H1 (cell line): ENCODE measurements at regions not wholly inside any gene's neighbourhood (a gene's known extent, or its start where the extent isn't known, plus 50 kb on each side); places are given as distances from the start of the nearest gene placed in this dataset.

ENCODE experiments used
- CTCF ChIA-PET: fragments of 300-600 bp; sonication (Branson Sonifier 250); formaldehyde crosslinking; loops from one replicate; lab custom pipeline; 2021; ENCODE audit not compliant: partially characterized antibody; lab: Charles Lee
- POLR2A ChIA-PET: fragments of 300-600 bp; sonication (Branson Sonifier 250); formaldehyde crosslinking; loops from one replicate; lab custom pipeline; 2021; ENCODE audit warnings: inconsistent platforms; ENCODE audit not compliant: partially characterized antibody; lab: Charles Lee
- DNase-seq, 2 experiments: peaks; one replicate each; pipeline versions ENCODE4 v3.0.0 to v3.0.0-alpha.2; 2010 to 2022; ENCODE audit warnings: low spot score in 2 of 2, low read depth in 1 of 2, mixed read lengths in 1 of 2
- FAIRE-seq: peaks from 2 replicates; lab custom pipeline; 2011; peaks lifted over from hg19 to GRCh38; lab: Jason Lieb, UNC
- H2AFZ ChIP-seq: 2 replicates; pipeline ENCODE4 v1.8.1; 2012; ENCODE audit warnings: low read length, inconsistent platforms
- H2AK5ac ChIP-seq: 2 replicates; pipeline ENCODE4 v1.6.1; 2013; ENCODE audit warnings: low read depth, low read length
- H2BK120ac ChIP-seq: replicated peaks from 2 replicates; pipeline ENCODE3; 2013; ENCODE audit warnings: low read depth, low read length, inconsistent platforms
- H2BK12ac ChIP-seq: 2 replicates; pipeline ENCODE4 v1.6.1; 2013; ENCODE audit warnings: low read depth, low read length
- H2BK15ac ChIP-seq: 2 replicates; pipeline ENCODE4 v1.6.1; 2013; ENCODE audit warnings: low read length
- H2BK20ac ChIP-seq: 2 replicates; pipeline ENCODE4 v1.6.1; 2013; ENCODE audit warnings: low read length
- H2BK5ac ChIP-seq: 2 replicates; pipeline ENCODE4 v1.6.1; 2013; ENCODE audit warnings: low read depth, low read length
- H3K14ac ChIP-seq: 2 replicates; pipeline ENCODE4 v1.6.1; 2013; ENCODE audit warnings: inconsistent platforms; ENCODE audit not compliant: insufficient read length
- H3K18ac ChIP-seq: 2 replicates; pipeline ENCODE4 v1.6.1; 2013; ENCODE audit warnings: low read length; ENCODE audit errors: extremely low read depth
- H3K23ac ChIP-seq: 2 replicates; pipeline ENCODE4 v1.6.1; 2013; ENCODE audit warnings: inconsistent platforms; ENCODE audit not compliant: insufficient read length
- H3K23me2 ChIP-seq: 2 replicates; pipeline ENCODE4 v1.6.1; 2013; ENCODE audit warnings: low read depth, low read length
- H3K27ac ChIP-seq: 2 replicates; pipeline ENCODE4 v1.6.1; 2011; ENCODE audit warnings: low read depth, low read length, inconsistent platforms
- H3K27me3 ChIP-seq, 4 experiments: replicated peaks in 1 of 4; 1 replicate in 1 of 4; 2 replicates in 3 of 4; pipeline versions ENCODE4 v1.6.1 to v1.8.1; 2011 to 2013; ENCODE audit warnings: low read length in 3 of 4, mild to moderate bottlenecking in 3 of 4, inconsistent platforms in 2 of 4, mixed read lengths in 2 of 4, moderate library complexity in 1 of 4; ENCODE audit not compliant: control insufficient read depth in 3 of 4, insufficient read depth in 3 of 4; ENCODE audit errors: extremely low read depth in 1 of 4
- H3K36me3 ChIP-seq, 4 experiments: 2 replicates each; pipeline versions ENCODE4 v1.6.1 to v1.8.1; 2011 to 2013; ENCODE audit warnings: mild to moderate bottlenecking in 4 of 4, low read length in 3 of 4, moderate library complexity in 2 of 4, control low read depth in 1 of 4, inconsistent platforms in 1 of 4; ENCODE audit not compliant: insufficient read depth in 4 of 4, control insufficient read depth in 2 of 4
- H3K4ac ChIP-seq: replicated peaks from 2 replicates; pipeline ENCODE3; 2013; ENCODE audit warnings: low read length, low read depth, mixed read lengths, inconsistent platforms; ENCODE audit not compliant: insufficient read length
- H3K4me1 ChIP-seq, 4 experiments: replicated peaks in 1 of 4; 1 replicate in 1 of 4; 2 replicates in 3 of 4; pipeline versions ENCODE4 v1.6.1 to v1.8.1; 2011 to 2013; ENCODE audit warnings: low read length in 3 of 4, inconsistent platforms in 2 of 4, mixed read lengths in 1 of 4; ENCODE audit not compliant: insufficient read depth in 4 of 4, control insufficient read depth in 3 of 4
- H3K4me2 ChIP-seq, 2 experiments: 2 replicates each; pipeline versions ENCODE4 v1.6.1 to v1.8.1; 2011 to 2013; ENCODE audit warnings: low read depth in 2 of 2, low read length in 2 of 2, control low read depth in 1 of 2, inconsistent platforms in 1 of 2, mild to moderate bottlenecking in 1 of 2; ENCODE audit not compliant: insufficient read depth in 1 of 2
- H3K4me3 ChIP-seq, 4 experiments: fragments of 200-600, 300-600 bp in 1 of 4; sonication (generic), shearing (Covaris generic), sonication (Bioruptor Twin) in 1 of 4; 2 replicates each; pipeline versions ENCODE4 v1.5.1 to v1.8.1; 2011 to 2016; ENCODE audit warnings: low read length in 4 of 4, low read depth in 3 of 4, control low read depth in 2 of 4, inconsistent platforms in 2 of 4, mild to moderate bottlenecking in 2 of 4, mixed read lengths in 1 of 4, moderate library complexity in 1 of 4; ENCODE audit not compliant: insufficient read depth in 2 of 4; ENCODE audit errors: extremely low read depth in 1 of 4
- H3K56ac ChIP-seq: replicated peaks from 2 replicates; pipeline ENCODE3; 2013; ENCODE audit warnings: low read depth, mild to moderate bottlenecking, mixed read lengths, low read length, inconsistent platforms; ENCODE audit not compliant: insufficient read length
- H3K79me1 ChIP-seq: 2 replicates; pipeline ENCODE4 v1.6.1; 2013; ENCODE audit warnings: low read depth, low read length, control low read depth
- H3K79me2 ChIP-seq, 2 experiments: 2 replicates each; pipeline versions ENCODE4 v1.6.1 to v1.8.1; 2012 to 2013; ENCODE audit warnings: low read length in 2 of 2, mild to moderate bottlenecking in 2 of 2, inconsistent platforms in 1 of 2; ENCODE audit not compliant: insufficient read depth in 2 of 2, control insufficient read depth in 1 of 2
- H3K9ac ChIP-seq, 4 experiments: replicated peaks in 1 of 4; 1 replicate in 1 of 4; 2 replicates in 3 of 4; pipeline versions ENCODE4 v1.6.1 to v1.8.1; 2011 to 2013; ENCODE audit warnings: low read depth in 3 of 4, low read length in 3 of 4, control low read depth in 2 of 4, mild to moderate bottlenecking in 2 of 4, moderate library complexity in 2 of 4, inconsistent platforms in 1 of 4; ENCODE audit errors: extremely low read depth in 1 of 4
- H3K9me3 ChIP-seq, 2 experiments: 2 replicates each; pipeline versions ENCODE4 v1.6.1 to v1.8.1; 2012 to 2013; ENCODE audit warnings: mild to moderate bottlenecking in 2 of 2, moderate library complexity in 2 of 2, control low read depth in 1 of 2, inconsistent platforms in 1 of 2, low read depth in 1 of 2, low read length in 1 of 2, mixed read lengths in 1 of 2; ENCODE audit not compliant: insufficient read depth in 2 of 2
- H4K20me1 ChIP-seq, 2 experiments: replicated peaks in 1 of 2; 2 replicates each; pipeline versions ENCODE3 to v1.8.1; 2011 to 2013; ENCODE audit warnings: inconsistent platforms in 2 of 2, low read length in 2 of 2, mild to moderate bottlenecking in 1 of 2; ENCODE audit not compliant: insufficient read depth in 2 of 2, control insufficient read depth in 1 of 2
- H4K5ac ChIP-seq: 2 replicates; pipeline ENCODE4 v1.6.1; 2013; ENCODE audit warnings: low read length, low read depth, mixed read lengths, inconsistent platforms; ENCODE audit not compliant: insufficient read length
- H4K8ac ChIP-seq: 2 replicates; pipeline ENCODE4 v1.8.0; 2013; ENCODE audit warnings: mild to moderate bottlenecking, moderate library complexity, low read length, inconsistent platforms; ENCODE audit not compliant: insufficient read depth; ENCODE audit errors: extremely low read depth
- H4K91ac ChIP-seq: replicated peaks from 2 replicates; pipeline ENCODE3; 2013; ENCODE audit warnings: low read length, mixed read lengths, inconsistent platforms; ENCODE audit not compliant: insufficient read length
- BACH1 ChIP-seq: IDR thresholded peaks from 2 replicates; pipeline ENCODE4 v1.6.1; 2012; ENCODE audit warnings: low read length, improper control_type of control experiment
- BCL11A ChIP-seq, 2 experiments: IDR thresholded peaks; one replicate each; pipeline ENCODE4 v1.6.1; 2011; ENCODE audit warnings: low read depth in 2 of 2, low read length in 2 of 2, mild to moderate bottlenecking in 2 of 2
- CREB1 ChIP-seq: IDR thresholded peaks from 2 replicates; pipeline ENCODE4 v1.6.1; 2012; ENCODE audit warnings: inconsistent platforms
- POLR2A ChIP-seq, 2 experiments: IDR thresholded peaks; 1 replicate in 1 of 2; 2 replicates in 1 of 2; pipeline ENCODE4 v1.6.1; 2011; ENCODE audit warnings: low read depth in 2 of 2, low read length in 2 of 2, mild to moderate bottlenecking in 2 of 2; ENCODE audit errors: control extremely low read depth in 1 of 2
- POLR2AphosphoS5 ChIP-seq: IDR thresholded peaks from 2 replicates; pipeline ENCODE4 v1.6.1; 2011; ENCODE audit warnings: low read depth, low read length
- RAD21 ChIP-seq, 2 experiments: IDR thresholded peaks in 1 of 2; conservative IDR thresholded peaks in 1 of 2; 2 replicates each; pipeline ENCODE4 v1.6.1; 2011; ENCODE audit warnings: low read depth in 2 of 2, low read length in 2 of 2, improper control_type of control experiment in 1 of 2, inconsistent platforms in 1 of 2, mild to moderate bottlenecking in 1 of 2, moderate library complexity in 1 of 2
- RFX5 ChIP-seq: IDR thresholded peaks from 2 replicates; pipeline ENCODE4 v1.6.1; 2011; ENCODE audit warnings: low read depth, low read length, improper control_type of control experiment, borderline replicate concordance
- SIN3A ChIP-seq, 2 experiments: IDR thresholded peaks in 1 of 2; conservative IDR thresholded peaks in 1 of 2; 2 replicates each; pipeline ENCODE4 v1.6.1; 2011 to 2012; ENCODE audit warnings: low read length in 2 of 2, improper control_type of control experiment in 1 of 2, low read depth in 1 of 2, mild to moderate bottlenecking in 1 of 2
- SP1 ChIP-seq: IDR thresholded peaks from 2 replicates; pipeline ENCODE4 v1.6.1; 2011; ENCODE audit warnings: low read depth, low read length
- TCF12 ChIP-seq: IDR thresholded peaks from 2 replicates; pipeline ENCODE4 v1.6.1; 2011; ENCODE audit warnings: low read depth, mild to moderate bottlenecking, low read length
- TEAD4 ChIP-seq: IDR thresholded peaks from 2 replicates; pipeline ENCODE4 v1.6.1; 2012; ENCODE audit warnings: low read depth, low read length, inconsistent platforms, mixed read lengths
- WGBS, 2 experiments: shearing (Covaris generic) in 1 of 2; methylation state at CpG; one replicate each; pipeline versions ENCODE4 v1.1.6 to v1.1.7; 2013 to 2015; ENCODE audit warnings: low lambda C conversion rate in 2 of 2, mixed read lengths in 2 of 2, inconsistent platforms in 1 of 2, low coverage in 1 of 2, missing lambda C conversion rate in 1 of 2; ENCODE audit not compliant: insufficient replicate concordance in 2 of 2, insufficient coverage in 1 of 2, insufficient read length in 1 of 2; ENCODE audit errors: extremely low coverage in 1 of 2, missing lambda C conversion rate in 1 of 2; 5-methylcytosine and 5-hydroxymethylcytosine counted together

DNA sequence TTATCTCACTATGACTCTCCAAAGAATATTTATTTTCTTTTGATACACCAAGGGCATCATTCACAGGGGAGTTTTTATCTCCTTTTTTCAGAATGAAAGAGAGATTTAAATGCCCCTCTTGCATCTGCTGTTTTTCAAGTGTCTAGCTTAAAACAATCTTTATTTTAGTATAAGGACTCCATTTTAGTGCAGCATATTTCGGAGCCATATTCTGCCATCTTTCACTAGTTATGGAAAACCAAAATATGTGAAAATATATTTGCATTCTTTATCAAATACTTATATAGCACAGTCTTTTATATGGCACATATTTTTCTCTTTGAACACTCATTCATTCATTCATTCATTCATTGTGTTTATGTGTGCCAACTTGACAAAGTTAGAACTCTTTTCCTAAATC is 1130.2 kb downstream of the SLITRK5 start:
- no peak overlapping the region for H3K4me2 ChIP-seq
- no peak overlapping the region for H2BK120ac ChIP-seq
- TF ChIP-seq SP1 (no peak), POLR2AphosphoS5 (no peak), SIN3A (conservative IDR thresholded peaks at IDR 0.05 in 1 of 2, IDR thresholded peaks at IDR 0.05 in 1 of 2; ENCODE audit: low read depth in 1 of 2, low read length in 2 of 2) (no peak), POLR2A (IDR thresholded peaks at IDR 0.05; ENCODE audit: control extremely low read depth in 1 of 2, low read depth in 2 of 2, low read length in 2 of 2) (no peak), RFX5 (no peak), TCF12 (no peak), CREB1 (no peak), RAD21 (IDR thresholded peaks at IDR 0.05 in 1 of 2, conservative IDR thresholded peaks at IDR 0.05 in 1 of 2; ENCODE audit: low read depth in 2 of 2, low read length in 2 of 2) (no peak), BACH1 (no peak), BCL11A (IDR thresholded peaks at IDR 0.05; ENCODE audit: low read depth in 2 of 2, low read length in 2 of 2) (no peak), TEAD4 (no peak)
- no peak overlapping the region for H3K56ac ChIP-seq
- H3K36me3 ChIP-seq, result no peaks in the 10 kb centered on the region
- no peak for DNase-seq
- H4K20me1 ChIP-seq, result no peaks in the 10 kb centered on the region
- no peak overlapping the region for H4K8ac ChIP-seq
- H3K4ac ChIP-seq, result no peak overlapping the region
- no peak overlapping the region for H2BK15ac ChIP-seq
- no peak overlapping the region for H3K14ac ChIP-seq
- no peak overlapping the region for H2AK5ac ChIP-seq
- H4K5ac ChIP-seq, result no peak overlapping the region
- FAIRE-seq, result no peak
- H3K9ac ChIP-seq, result no peak overlapping the region
- H3K4me1 ChIP-seq, result no peaks in the 10 kb centered on the region
- H2BK20ac ChIP-seq, result no peak overlapping the region
- 92% methylated on average over 1 of the region's 1 CpG; no CpG with 5 or more reads in 1 of the 2 experiments for WGBS, 2 experiments
- H3K27me3 ChIP-seq, result no peaks in the 10 kb centered on the region
- H4K91ac ChIP-seq, result no peak overlapping the region
- ChIA-PET POLR2A (no interaction called here), CTCF (no interaction called here)
- no peak overlapping the region for H2BK5ac ChIP-seq
- H3K4me3 ChIP-seq, result no peak overlapping the region
- H3K79me2 ChIP-seq, result no peaks in the 10 kb centered on the region
- no peaks in the 10 kb centered on the region for H3K79me1 ChIP-seq
- no peak overlapping the region for H2AFZ ChIP-seq
- H3K27ac ChIP-seq, result no peak overlapping the region
- H3K23ac ChIP-seq, result no peak overlapping the region
- no peaks in the 10 kb centered on the region for H3K9me3 ChIP-seq
- no peaks in the 10 kb centered on the region for H3K23me2 ChIP-seq
- H2BK12ac ChIP-seq, result no peak overlapping the region
- H3K18ac ChIP-seq, result no peak overlapping the region
